Loucy (cell line): ENCODE measurements at regions not wholly inside any gene's neighbourhood (a gene's known extent, or its start where the extent isn't known, plus 50 kb on each side); places are given as distances from the start of the nearest gene placed in this dataset.

Experiments used
- EZH2phosphoT487 ChIP-seq: fragments of 200-600 bp; IDR thresholded peaks from 2 replicates; pipeline ENCODE4 v1.6.1; 2018; ENCODE audit warnings: antibody characterized with exemption, mild to moderate bottlenecking, moderate library complexity, borderline replicate concordance
- TF ChIP-seq, protein P1 (sequence below): fragments of 200-600 bp; sonication (generic); conservative IDR thresholded peaks from 2 replicates; pipeline ENCODE4 v1.5.1; 2014; ENCODE audit warnings: mild to moderate bottlenecking, antibody characterized with exemption, low read length

DNA sequence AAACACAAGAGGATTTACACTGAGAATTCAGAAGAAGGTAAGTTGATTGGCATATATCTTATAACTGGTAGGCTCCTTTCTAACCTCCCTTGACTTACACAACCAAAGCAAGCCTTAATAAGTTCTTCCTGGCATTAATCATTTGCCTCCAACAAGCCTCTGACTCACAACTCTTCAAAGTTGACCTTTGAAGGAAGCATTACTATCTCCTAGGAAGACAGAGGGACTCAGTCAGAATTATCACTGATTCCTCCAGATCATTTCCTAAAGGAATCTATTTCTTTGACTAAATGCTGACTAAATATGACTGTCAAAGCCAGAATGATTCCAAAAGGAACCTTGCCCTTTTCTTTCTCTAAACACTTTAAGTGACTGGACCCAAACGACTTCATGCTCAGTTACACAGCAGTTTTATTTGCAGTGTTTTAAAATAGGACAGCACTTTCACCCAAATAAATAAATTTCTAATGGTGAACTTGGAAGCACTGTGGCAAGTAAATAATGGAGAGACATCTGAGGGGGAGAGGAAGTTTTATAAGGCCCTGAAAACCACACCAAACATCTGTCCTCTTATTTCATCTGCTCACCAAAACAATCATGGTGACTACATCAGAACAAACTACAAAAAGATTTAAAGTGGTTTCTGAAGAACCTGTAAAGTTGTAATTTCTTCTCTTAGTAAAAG, 128.2 kb downstream of the KLHL28 start:
- TF ChIP-seq, protein P1, sequence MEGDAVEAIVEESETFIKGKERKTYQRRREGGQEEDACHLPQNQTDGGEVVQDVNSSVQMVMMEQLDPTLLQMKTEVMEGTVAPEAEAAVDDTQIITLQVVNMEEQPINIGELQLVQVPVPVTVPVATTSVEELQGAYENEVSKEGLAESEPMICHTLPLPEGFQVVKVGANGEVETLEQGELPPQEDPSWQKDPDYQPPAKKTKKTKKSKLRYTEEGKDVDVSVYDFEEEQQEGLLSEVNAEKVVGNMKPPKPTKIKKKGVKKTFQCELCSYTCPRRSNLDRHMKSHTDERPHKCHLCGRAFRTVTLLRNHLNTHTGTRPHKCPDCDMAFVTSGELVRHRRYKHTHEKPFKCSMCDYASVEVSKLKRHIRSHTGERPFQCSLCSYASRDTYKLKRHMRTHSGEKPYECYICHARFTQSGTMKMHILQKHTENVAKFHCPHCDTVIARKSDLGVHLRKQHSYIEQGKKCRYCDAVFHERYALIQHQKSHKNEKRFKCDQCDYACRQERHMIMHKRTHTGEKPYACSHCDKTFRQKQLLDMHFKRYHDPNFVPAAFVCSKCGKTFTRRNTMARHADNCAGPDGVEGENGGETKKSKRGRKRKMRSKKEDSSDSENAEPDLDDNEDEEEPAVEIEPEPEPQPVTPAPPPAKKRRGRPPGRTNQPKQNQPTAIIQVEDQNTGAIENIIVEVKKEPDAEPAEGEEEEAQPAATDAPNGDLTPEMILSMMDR = no peak
- no peak for TF ChIP-seq EZH2phosphoT487
